DOHH2 (cell line): ENCODE measurements at regions not wholly inside any gene's neighbourhood (a gene's known extent, or its start where the extent isn't known, plus 50 kb on each side); places are given as distances from the start of the nearest gene placed in this dataset.

Experiments
- H3F3A ChIP-seq: fragments of 200-600 bp; sonication (generic), shearing (Covaris generic); 2 replicates; pipeline ENCODE4 v1.6.0; 2016; ENCODE audit warnings: antibody characterized with exemption, mild to moderate bottlenecking; ENCODE audit not compliant: control insufficient read depth, insufficient read depth
- H3K27ac ChIP-seq: fragments of 200-600 bp; sonication (generic); 2 replicates; pipeline ENCODE4 v1.5.1; 2014; ENCODE audit warnings: low read depth, mild to moderate bottlenecking, low read length, moderate library complexity
- H3K27me3 ChIP-seq: fragments of 200-600 bp; sonication (generic); 2 replicates; pipeline ENCODE4 v1.6.1; 2014; ENCODE audit warnings: mild to moderate bottlenecking, low read length, mixed read lengths; ENCODE audit not compliant: control insufficient read depth
- H3K36me3 ChIP-seq: fragments of 200-600 bp; sonication (generic); 2 replicates; pipeline ENCODE4 v1.6.1; 2014; ENCODE audit warnings: mild to moderate bottlenecking, low read length, moderate library complexity, mixed read lengths; ENCODE audit not compliant: control insufficient read depth
- H3K4me1 ChIP-seq: fragments of 200-600 bp; sonication (generic); 2 replicates; pipeline ENCODE4 v1.6.1; 2014; ENCODE audit warnings: mild to moderate bottlenecking, low read length, mixed read lengths; ENCODE audit not compliant: control insufficient read depth
- H3K4me2 ChIP-seq: fragments of 200-600 bp; sonication (generic); 2 replicates; pipeline ENCODE4 v1.6.0; 2014; ENCODE audit warnings: mild to moderate bottlenecking, low read length, moderate library complexity
- H3K4me3 ChIP-seq: fragments of 200-600 bp; sonication (generic); 2 replicates; pipeline ENCODE4 v1.5.1; 2014; ENCODE audit warnings: mild to moderate bottlenecking, low read length, mixed read lengths
- H3K79me2 ChIP-seq: fragments of 200-600 bp; sonication (generic); 2 replicates; pipeline ENCODE4 v1.6.1; 2014; ENCODE audit warnings: mild to moderate bottlenecking, low read length, mixed read lengths; ENCODE audit not compliant: control insufficient read depth
- H3K9me2 ChIP-seq: fragments of 200-600 bp; sonication (generic); replicated peaks from 2 replicates; pipeline ENCODE4 v1.6.1; 2014; ENCODE audit warnings: mild to moderate bottlenecking, low read length, mixed read lengths; ENCODE audit not compliant: control insufficient read depth
- H3K9me3 ChIP-seq: fragments of 200-600 bp; sonication (generic); 2 replicates; pipeline ENCODE4 v1.6.1; 2014; ENCODE audit warnings: antibody characterized with exemption, low read length, mixed read lengths; ENCODE audit not compliant: control insufficient read depth, insufficient read depth
- H4K20me1 ChIP-seq: fragments of 200-600 bp; sonication (generic); 2 replicates; pipeline ENCODE4 v1.6.0; 2014; ENCODE audit warnings: low read depth, mild to moderate bottlenecking, antibody characterized with exemption, low read length, moderate library complexity; ENCODE audit not compliant: control insufficient read depth, insufficient read depth
- CTCF ChIP-seq: fragments of 200-600 bp; sonication (generic); IDR thresholded peaks from one replicate; pipeline ENCODE4 v1.5.1; 2014; ENCODE audit warnings: antibody characterized with exemption, mild to moderate bottlenecking, low read depth, low read length; ENCODE audit not compliant: poor library complexity, severe bottlenecking
- EZH2phosphoT487 ChIP-seq: fragments of 200-600 bp; sonication (generic); IDR thresholded peaks from 2 replicates; pipeline ENCODE4 v1.6.1; 2017; ENCODE audit warnings: borderline replicate concordance, mild to moderate bottlenecking, antibody characterized with exemption, low read length, moderate library complexity, mixed read lengths

DNA sequence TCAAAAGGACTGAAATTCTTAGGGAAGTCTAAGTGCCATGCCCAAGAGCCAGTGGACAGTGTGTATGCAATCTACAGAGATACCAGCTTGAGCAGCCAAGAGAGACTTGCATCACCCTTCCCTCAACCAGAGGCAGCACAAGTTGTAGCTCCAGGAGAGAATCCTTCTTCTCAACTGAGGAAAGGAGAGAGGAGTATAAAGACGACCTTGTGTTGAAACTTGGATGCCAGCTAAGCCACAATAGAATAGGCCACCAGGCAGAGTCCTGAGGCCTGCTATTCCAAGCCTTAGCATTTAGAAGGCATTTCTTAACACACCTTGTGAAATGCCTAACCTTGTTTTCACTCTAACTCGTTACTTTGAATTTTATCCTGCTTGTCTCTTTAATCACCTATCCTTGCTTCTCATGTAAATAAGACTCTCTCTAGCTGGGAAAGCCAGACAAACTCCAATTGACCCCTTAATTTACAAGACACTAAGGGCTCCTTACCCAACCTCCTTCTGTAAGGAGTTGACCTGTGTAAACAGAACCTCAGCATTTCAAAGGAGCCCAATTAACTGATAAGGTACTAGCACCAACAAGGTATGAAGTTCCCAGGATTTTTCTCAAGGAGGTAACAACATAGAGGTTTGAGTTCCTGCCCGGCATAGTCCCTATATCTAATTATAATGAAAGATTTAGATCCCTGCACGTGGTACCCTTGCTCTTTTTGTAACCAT, 738.8 kb downstream of the AMY1C start:
- H3K4me2 ChIP-seq, result no peak overlapping the region
- no peaks in the 10 kb centered on the region for H3K79me2 ChIP-seq
- no peak overlapping the region for H3K27ac ChIP-seq
- no peaks in the 10 kb centered on the region for H3K9me3 ChIP-seq
- no peak overlapping the region for H3K4me3 ChIP-seq
- no peaks in the 10 kb centered on the region for H3F3A ChIP-seq
- no peaks in the 10 kb centered on the region for H3K27me3 ChIP-seq
- TF ChIP-seq EZH2phosphoT487, result no peak
- H3K9me2 ChIP-seq, result no peaks in the 10 kb centered on the region
- H3K36me3 ChIP-seq, result no peaks in the 10 kb centered on the region
- H4K20me1 ChIP-seq, result no peaks in the 10 kb centered on the region
- H3K4me1 ChIP-seq, result no peaks in the 10 kb centered on the region

DNA sequence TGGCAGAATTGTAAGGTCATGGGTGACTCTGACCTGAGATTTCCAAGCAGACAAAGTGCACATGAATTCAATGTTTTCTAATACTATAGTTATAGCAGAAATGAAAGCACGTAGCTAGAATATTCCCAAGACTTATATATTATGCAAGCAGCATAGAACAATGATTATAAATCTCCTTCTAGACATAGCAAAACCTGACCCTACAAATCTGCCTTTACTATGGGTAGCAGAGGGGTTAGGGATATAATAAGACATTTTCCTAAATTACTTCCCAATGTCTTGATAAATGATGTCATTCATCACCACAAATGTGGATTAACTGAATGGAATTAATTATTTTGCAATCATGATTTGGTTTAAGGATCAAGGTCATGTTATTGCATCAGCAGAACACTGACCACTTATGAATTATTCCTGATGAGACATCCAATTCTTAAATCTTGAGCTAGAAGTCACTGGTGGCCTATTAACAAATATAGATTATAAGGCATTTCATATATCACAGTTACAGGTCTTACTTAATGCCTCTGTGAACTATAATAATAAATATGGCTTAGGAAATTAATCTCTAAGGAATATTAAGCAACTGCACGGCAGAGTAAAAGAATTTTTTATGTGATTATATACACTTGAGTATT, 776.6 kb downstream of the AMY1C start:
- Histone ChIP-seq H3K4me2 (no peak overlapping the region), H3K4me3 (no peak overlapping the region), H3F3A (no peaks in the 10 kb centered on the region), H3K9me3 (no peaks in the 10 kb centered on the region), H3K36me3 (no peaks in the 10 kb centered on the region), H3K9me2 (no peaks in the 10 kb centered on the region), H3K27me3 (no peaks in the 10 kb centered on the region), H3K79me2 (no peaks in the 10 kb centered on the region), H3K27ac (no peak overlapping the region), H3K4me1 (no peaks in the 10 kb centered on the region), H4K20me1 (no peaks in the 10 kb centered on the region)
- no peak for TF ChIP-seq EZH2phosphoT487
- no peak for TF ChIP-seq CTCF

- Histone ChIP-seq H3K36me3 (no peaks in the 10 kb centered on the region), H3K4me2 (no peak overlapping the region), H3K27me3 (no peaks in the 10 kb centered on the region), H3K9me2 (no peaks in the 10 kb centered on the region), H3K9me3 (no peaks in the 10 kb centered on the region), H3K4me3 (no peak overlapping the region), H3K27ac (no peak overlapping the region), H3K79me2 (no peaks in the 10 kb centered on the region), H3K4me1 (no peaks in the 10 kb centered on the region), H4K20me1 (no peaks in the 10 kb centered on the region), H3F3A (no peaks in the 10 kb centered on the region)
- TF ChIP-seq CTCF, result no peak
- TF ChIP-seq EZH2phosphoT487, result no peak
These were observed 782.3 kb downstream of the AMY1C start for GRCh38 chr1:104531990-104532389.

GRCh38 chr1:104574620-104575019, 824.9 kb downstream of the AMY1C start:
- H3F3A ChIP-seq, result no peaks in the 10 kb centered on the region
- no peak overlapping the region for H3K27ac ChIP-seq
- H3K9me3 ChIP-seq, result no peaks in the 10 kb centered on the region
- no peaks in the 10 kb centered on the region for H3K36me3 ChIP-seq
- H3K9me2 ChIP-seq, result no peaks in the 10 kb centered on the region
- no peaks in the 10 kb centered on the region for H3K27me3 ChIP-seq
- no peaks in the 10 kb centered on the region for H3K79me2 ChIP-seq
- no peaks in the 10 kb centered on the region for H4K20me1 ChIP-seq
- no peak overlapping the region for H3K4me3 ChIP-seq
- H3K4me1 ChIP-seq, result no peaks in the 10 kb centered on the region
- TF ChIP-seq EZH2phosphoT487, result no peak
- TF ChIP-seq CTCF, result no peak
- no peak overlapping the region for H3K4me2 ChIP-seq
